ENCODE measurements at regions not wholly inside any gene's neighbourhood (a gene's known extent, or its start where the extent isn't known, plus 50 kb on each side); places are given as distances from the start of the nearest gene placed in this dataset.
"Not testable (repeated sequence)": the region's sequence is repeated elsewhere in the genome, so short reads cannot be mapped to it uniquely, and the experiment has no call there.

GRCh38 chr15:26065723-26066122, 202.6 kb upstream of the ATP10A start:
- Mint-ChIP-seq H3K27ac (ENCODE audit: low read depth, unreplicated experiment) (no peak overlapping the region), H3K36me3 (ENCODE audit: insufficient read depth, unreplicated experiment) (no peaks in the 10 kb centered on the region), H3K9me3 (ENCODE audit: unreplicated experiment) (peaks cover 55% of the 10 kb centered on the region), H3K4me3 (ENCODE audit: unreplicated experiment) (no peak overlapping the region), H3K4me1 (ENCODE audit: insufficient read depth, unreplicated experiment) (no peaks in the 10 kb centered on the region), H3K27me3 (ENCODE audit: insufficient read depth, unreplicated experiment) (no peaks in the 10 kb centered on the region)
- TF ChIP-seq, protein P1, sequence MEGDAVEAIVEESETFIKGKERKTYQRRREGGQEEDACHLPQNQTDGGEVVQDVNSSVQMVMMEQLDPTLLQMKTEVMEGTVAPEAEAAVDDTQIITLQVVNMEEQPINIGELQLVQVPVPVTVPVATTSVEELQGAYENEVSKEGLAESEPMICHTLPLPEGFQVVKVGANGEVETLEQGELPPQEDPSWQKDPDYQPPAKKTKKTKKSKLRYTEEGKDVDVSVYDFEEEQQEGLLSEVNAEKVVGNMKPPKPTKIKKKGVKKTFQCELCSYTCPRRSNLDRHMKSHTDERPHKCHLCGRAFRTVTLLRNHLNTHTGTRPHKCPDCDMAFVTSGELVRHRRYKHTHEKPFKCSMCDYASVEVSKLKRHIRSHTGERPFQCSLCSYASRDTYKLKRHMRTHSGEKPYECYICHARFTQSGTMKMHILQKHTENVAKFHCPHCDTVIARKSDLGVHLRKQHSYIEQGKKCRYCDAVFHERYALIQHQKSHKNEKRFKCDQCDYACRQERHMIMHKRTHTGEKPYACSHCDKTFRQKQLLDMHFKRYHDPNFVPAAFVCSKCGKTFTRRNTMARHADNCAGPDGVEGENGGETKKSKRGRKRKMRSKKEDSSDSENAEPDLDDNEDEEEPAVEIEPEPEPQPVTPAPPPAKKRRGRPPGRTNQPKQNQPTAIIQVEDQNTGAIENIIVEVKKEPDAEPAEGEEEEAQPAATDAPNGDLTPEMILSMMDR (IDR thresholded peaks at IDR 0.05; ENCODE audit: unreplicated experiment) = no peak
- BruUV-seq (replicated peaks) = no TSS peak
- ChIA-PET CTCF (interaction anchor here (0.6 kb wide), 1 partner anchor 9 kb away, joined by 3 read pairs; no protein-coding TSS in a partner anchor), POLR2A (no interaction called here)
- intact Hi-C loops (cut with micrococcal nuclease) = no loop called here
- DNase-seq (ENCODE audit: unreplicated experiment) = no peak

- Mint-ChIP-seq H3K4me1 (ENCODE audit: insufficient read depth, unreplicated experiment) (no peaks in the 10 kb centered on the region), H3K4me3 (ENCODE audit: unreplicated experiment) (no peak overlapping the region), H3K27ac (ENCODE audit: low read depth, unreplicated experiment) (no peak overlapping the region), H3K36me3 (ENCODE audit: insufficient read depth, unreplicated experiment) (no peaks in the 10 kb centered on the region), H3K9me3 (ENCODE audit: unreplicated experiment) (peaks cover 40% of the 10 kb centered on the region), H3K27me3 (ENCODE audit: insufficient read depth, unreplicated experiment) (no peaks in the 10 kb centered on the region)
- ChIA-PET CTCF (no interaction called here), POLR2A (no interaction called here)
- BruUV-seq (replicated peaks) = no TSS peak
- intact Hi-C loops (cut with micrococcal nuclease) = no loop called here
- TF ChIP-seq, protein P1 (IDR thresholded peaks at IDR 0.05; ENCODE audit: unreplicated experiment) = no peak
- no peak for DNase-seq (ENCODE audit: unreplicated experiment)
These were observed 198.1 kb upstream of the ATP10A start for GRCh38 chr15:26061248-26061647.

- H3K4me3 Mint-ChIP-seq (ENCODE audit: unreplicated experiment); H3K27me3 Mint-ChIP-seq (ENCODE audit: insufficient read depth, unreplicated experiment); H3K27ac Mint-ChIP-seq (ENCODE audit: low read depth, unreplicated experiment); BruUV-seq (replicated peaks); DNase-seq (ENCODE audit: unreplicated experiment); H3K36me3 Mint-ChIP-seq (ENCODE audit: insufficient read depth, unreplicated experiment); POLR2A ChIA-PET; H3K4me1 Mint-ChIP-seq (ENCODE audit: insufficient read depth, unreplicated experiment); intact Hi-C loops (cut with micrococcal nuclease): not testable (repeated sequence)
- peaks cover 64% of the 10 kb centered on the region for H3K9me3 Mint-ChIP-seq (ENCODE audit: unreplicated experiment)
- CTCF ChIA-PET = interaction anchor here (0.7 kb wide), 1 partner anchor 9 kb away, joined by 3 read pairs; no protein-coding TSS in a partner anchor
These were observed 193.6 kb upstream of the ATP10A start for GRCh38 chr15:26056766-26057165.

- no peaks in the 10 kb centered on the region for H3K4me1 Mint-ChIP-seq (ENCODE audit: insufficient read depth, unreplicated experiment)
- CTCF ChIA-PET = no interaction called here
- no TSS peak for BruUV-seq (replicated peaks)
These were observed 188.9 kb upstream of the ATP10A start for GRCh38 chr15:26051761-26052675.

More at GRCh38 chr15:26051761-26052675, 188.9 kb upstream of the ATP10A start:
- intact Hi-C loops (cut with micrococcal nuclease) = no loop called here
- H3K36me3 Mint-ChIP-seq (ENCODE audit: insufficient read depth, unreplicated experiment) = no peaks in the 10 kb centered on the region
- H3K27me3 Mint-ChIP-seq (ENCODE audit: insufficient read depth, unreplicated experiment) = no peaks in the 10 kb centered on the region
- no peak overlapping the region for H3K4me3 Mint-ChIP-seq (ENCODE audit: unreplicated experiment)
- TF ChIP-seq, protein P1 (IDR thresholded peaks at IDR 0.05; ENCODE audit: unreplicated experiment) = no peak
- peaks cover 46% of the 10 kb centered on the region for H3K9me3 Mint-ChIP-seq (ENCODE audit: unreplicated experiment)
- no peak for DNase-seq (ENCODE audit: unreplicated experiment)
- H3K27ac Mint-ChIP-seq (ENCODE audit: low read depth, unreplicated experiment) = no peak overlapping the region
- POLR2A ChIA-PET = no interaction called here

All from MCF 10A (cell line).